ENCODE measurements at regions not wholly inside any gene's neighbourhood (a gene's known extent, or its start where the extent isn't known, plus 50 kb on each side); places are given as distances from the start of the nearest gene placed in this dataset.
"Not testable (repeated sequence)": the region's sequence is repeated elsewhere in the genome, so short reads cannot be mapped to it uniquely, and the experiment has no call there.

DNA sequence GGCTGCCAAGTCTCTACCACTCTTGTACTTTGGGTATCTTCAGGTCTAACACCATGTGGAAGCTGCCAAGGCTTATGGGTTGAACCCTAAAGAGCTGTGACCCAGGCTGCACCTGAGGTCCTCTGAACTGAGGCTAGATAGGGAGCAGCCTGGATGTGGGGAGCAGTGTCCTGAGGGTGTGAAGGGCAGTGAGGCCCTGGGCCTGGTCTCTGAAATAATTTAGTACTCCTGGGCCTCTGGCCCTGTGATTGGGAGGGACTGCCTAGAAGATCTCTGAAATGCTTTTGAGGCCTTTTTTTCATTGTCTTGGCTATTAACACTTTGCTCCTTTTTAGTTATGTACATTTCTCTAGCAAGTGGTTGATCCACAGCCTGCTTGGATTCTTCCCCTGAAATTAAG, 847.2 kb upstream of the B3GALT2 start:
- no peak for DNase-seq
- H3K9me3 Mint-ChIP-seq: peaks cover 12 to 43% of the 10 kb centered on the region in 2 donors
- H3K27ac Mint-ChIP-seq: no peak overlapping the region
- H3K27me3 Mint-ChIP-seq: no peaks in the 10 kb centered on the region
- no peaks in the 10 kb centered on the region for H3K4me1 Mint-ChIP-seq
- ATAC-seq: no peak
- H3K4me3 Mint-ChIP-seq: no peak overlapping the region

DNA sequence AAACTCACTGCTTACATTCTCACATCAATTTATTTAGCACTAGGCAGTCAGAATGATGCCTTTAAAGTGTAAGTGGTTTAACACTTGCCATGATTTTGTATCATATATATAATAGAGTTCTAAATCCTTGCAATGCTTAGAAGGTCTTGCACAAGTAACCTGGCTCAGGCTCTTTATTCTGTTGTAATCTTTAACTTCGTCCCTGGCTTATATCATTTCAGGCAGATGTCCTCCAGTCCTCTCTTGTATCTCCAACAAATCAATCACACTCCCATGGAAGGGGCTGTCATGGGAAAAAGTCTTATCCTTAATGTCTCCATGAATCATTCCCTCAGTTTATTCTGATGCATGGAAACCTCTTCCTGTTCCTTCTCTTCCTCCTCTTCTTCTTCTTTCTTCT, 841.6 kb upstream of the B3GALT2 start:
- DNase-seq: no peak
- Mint-ChIP-seq H3K9me3 (peaks cover 4 to 42% of the 10 kb centered on the region in 2 donors), H3K27ac (no peak overlapping the region)

DNA sequence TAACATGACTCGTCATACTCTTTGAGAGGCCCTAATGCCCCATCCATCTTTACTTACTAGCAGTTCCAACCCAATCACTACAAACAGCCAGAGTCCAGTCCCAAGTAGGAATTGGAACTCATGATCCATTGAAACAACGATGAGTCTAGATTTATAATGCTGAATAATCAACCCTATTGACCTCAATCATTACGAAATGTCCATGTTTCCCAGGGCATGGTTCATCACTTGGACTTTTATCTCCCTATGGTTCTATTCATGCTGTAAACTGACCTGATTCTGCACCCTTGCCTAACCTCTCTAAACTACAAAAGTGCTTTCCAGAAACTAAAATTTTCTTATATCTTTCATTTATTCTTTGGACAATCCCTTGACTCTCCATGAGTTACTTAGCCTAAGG, 840.0 kb upstream of the B3GALT2 start:
- Mint-ChIP-seq H3K9me3 (peaks cover 0 to 31% of the 10 kb centered on the region in 2 donors), H3K4me3 (no peak overlapping the region), H3K27ac (no peak overlapping the region), H3K27me3 (no peaks in the 10 kb centered on the region), H3K4me1 (no peaks in the 10 kb centered on the region)
- DNase-seq (no peak), ATAC-seq (no peak)

More for the DNA sequence above, 841.6 kb upstream of the B3GALT2 start:
- no peak for ATAC-seq
- Mint-ChIP-seq H3K27me3 (no peaks in the 10 kb centered on the region), H3K4me1 (no peaks in the 10 kb centered on the region), H3K4me3 (no peak overlapping the region)

DNA sequence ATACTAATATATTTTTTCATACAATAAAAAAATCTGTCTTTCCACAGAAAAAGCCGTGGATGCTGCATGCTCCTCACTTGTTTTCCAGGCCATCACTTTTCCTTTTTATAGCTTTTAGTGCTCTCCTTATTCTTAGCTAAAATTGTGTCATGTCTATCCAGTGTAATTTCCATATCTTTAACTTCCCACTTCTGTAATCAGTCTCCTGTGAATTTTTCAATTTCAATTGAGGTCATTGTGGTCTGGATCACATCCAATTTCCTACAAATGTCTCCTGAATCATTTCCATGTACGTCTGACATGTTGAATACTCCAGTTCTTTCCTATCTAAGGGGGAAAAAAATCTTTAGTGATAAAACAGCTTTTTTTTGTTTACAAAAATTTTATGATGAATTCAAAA, 838.2 kb upstream of the B3GALT2 start:
- H3K27ac Mint-ChIP-seq: no peak overlapping the region
- no peak for ATAC-seq
- peaks cover 0 to 29% of the 10 kb centered on the region in 2 donors for H3K9me3 Mint-ChIP-seq
- H3K4me3 Mint-ChIP-seq: no peak overlapping the region
- H3K27me3 Mint-ChIP-seq: no peaks in the 10 kb centered on the region
- H3K4me1 Mint-ChIP-seq: no peaks in the 10 kb centered on the region
- DNase-seq: no peak

DNA sequence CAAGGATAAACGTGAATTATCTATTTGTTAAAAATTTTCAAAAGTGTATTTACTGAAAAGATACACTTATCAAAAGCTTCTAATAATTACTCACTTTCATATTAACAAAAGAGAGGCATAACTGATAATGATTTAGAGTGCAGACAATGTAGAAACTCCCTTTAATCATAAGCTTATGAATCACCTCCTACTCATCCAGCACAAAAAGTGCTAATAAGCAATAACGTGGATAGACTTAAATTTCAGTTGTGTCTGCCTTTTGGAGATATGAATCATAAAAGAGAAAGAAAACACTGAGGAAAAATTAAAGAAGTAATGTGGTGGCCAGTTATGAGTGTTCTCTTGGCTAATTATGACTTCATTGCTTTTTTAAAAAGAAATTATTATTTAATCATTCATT, 827.6 kb upstream of the B3GALT2 start:
- H3K27ac Mint-ChIP-seq: no peak overlapping the region

DNA sequence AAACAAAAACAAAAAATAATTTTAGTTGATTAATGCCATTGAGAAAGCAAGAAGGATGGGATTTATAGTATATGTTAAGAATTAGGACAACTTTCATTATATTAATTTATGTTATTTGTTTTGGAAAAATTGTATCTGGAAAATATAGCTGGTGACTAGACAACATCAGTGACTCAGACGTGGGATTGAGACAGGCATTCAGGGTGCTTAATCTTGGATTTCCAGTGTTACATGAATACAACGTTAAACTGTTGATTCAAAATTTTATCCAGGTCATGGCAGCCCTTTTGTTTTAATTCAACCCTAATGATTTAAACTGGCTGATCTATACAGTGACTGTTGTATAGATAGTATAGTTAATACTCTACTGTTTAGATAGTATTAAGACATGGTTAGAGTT, 827.1 kb upstream of the B3GALT2 start:
- H3K9me3 Mint-ChIP-seq: peaks cover 12 to 19% of the 10 kb centered on the region in 2 donors
- H3K27ac Mint-ChIP-seq: no peak overlapping the region
- no peaks in the 10 kb centered on the region for H3K27me3 Mint-ChIP-seq
- no peak overlapping the region for H3K4me3 Mint-ChIP-seq
- ATAC-seq (no peak), DNase-seq (no peak)
- H3K4me1 Mint-ChIP-seq: no peaks in the 10 kb centered on the region

More for the DNA sequence above, 827.6 kb upstream of the B3GALT2 start:
- H3K4me1 Mint-ChIP-seq: no peaks in the 10 kb centered on the region
- H3K4me3 Mint-ChIP-seq: no peak overlapping the region
- ATAC-seq (no peak), DNase-seq (no peak)
- peaks cover 7 to 19% of the 10 kb centered on the region in 2 donors for H3K9me3 Mint-ChIP-seq
- H3K27me3 Mint-ChIP-seq: no peaks in the 10 kb centered on the region

DNA sequence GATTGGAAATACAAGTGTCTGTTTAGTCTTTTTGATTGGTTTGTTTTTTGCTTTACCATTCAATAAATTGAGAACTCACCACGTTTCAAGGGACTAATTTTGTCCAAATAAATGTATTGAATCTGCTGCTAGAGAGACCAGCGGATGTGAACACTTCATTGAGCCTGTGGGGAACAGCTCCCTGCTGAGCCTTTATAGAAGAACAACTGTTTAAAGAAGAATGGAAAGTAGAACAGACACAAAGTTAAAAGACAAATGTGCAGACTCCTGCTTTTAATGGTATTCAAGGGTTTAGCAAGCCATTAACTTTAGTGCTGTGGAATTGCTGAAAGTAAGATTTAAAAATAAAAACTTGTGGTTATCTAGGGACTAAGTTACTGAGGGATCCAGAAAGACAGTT, 817.7 kb upstream of the B3GALT2 start:
- ATAC-seq (no peak), DNase-seq (no peak)
- H3K9me3 Mint-ChIP-seq: peaks cover 7 to 15% of the 10 kb centered on the region in 2 donors
- H3K27me3 Mint-ChIP-seq: no peaks in the 10 kb centered on the region
- H3K4me1 Mint-ChIP-seq: no peaks in the 10 kb centered on the region
- H3K4me3 Mint-ChIP-seq: no peak overlapping the region
- H3K27ac Mint-ChIP-seq: no peak overlapping the region

DNA sequence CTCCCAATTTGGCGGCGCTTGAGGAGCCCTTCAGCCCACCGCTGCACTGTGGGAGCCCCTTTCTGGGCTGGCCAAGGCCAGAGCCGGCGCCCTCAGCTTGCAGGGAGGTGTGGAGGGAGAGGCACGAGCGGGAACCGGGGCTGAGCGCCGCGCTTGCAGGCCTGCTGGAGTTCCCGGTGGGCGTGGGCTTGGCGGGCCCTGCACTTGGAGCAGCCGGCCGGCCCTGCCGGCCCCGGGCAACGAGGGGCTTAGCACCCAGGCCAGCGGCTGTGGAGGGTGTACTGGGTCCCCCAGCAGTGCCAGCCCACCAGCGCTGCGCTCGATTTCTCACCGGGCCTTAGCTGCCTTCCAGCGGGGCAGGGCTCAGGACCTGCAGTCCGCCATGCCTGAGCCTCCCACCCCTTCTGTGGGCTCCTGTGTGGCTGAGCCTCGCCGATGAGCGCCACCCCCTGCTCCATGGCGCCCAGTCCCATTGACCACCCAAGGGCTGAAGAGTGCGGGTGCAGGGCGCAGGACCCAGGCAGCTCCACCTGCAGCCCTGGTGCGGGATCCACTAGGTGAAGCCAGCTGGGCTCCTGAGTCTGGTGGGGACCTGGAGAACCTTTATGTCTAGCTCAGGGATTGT, 815.4 kb upstream of the B3GALT2 start:
- not testable (repeated sequence) for DNase-seq, H3K4me3 Mint-ChIP-seq, H3K27ac Mint-ChIP-seq, H3K4me1 Mint-ChIP-seq, ATAC-seq, H3K9me3 Mint-ChIP-seq, H3K27me3 Mint-ChIP-seq

DNA sequence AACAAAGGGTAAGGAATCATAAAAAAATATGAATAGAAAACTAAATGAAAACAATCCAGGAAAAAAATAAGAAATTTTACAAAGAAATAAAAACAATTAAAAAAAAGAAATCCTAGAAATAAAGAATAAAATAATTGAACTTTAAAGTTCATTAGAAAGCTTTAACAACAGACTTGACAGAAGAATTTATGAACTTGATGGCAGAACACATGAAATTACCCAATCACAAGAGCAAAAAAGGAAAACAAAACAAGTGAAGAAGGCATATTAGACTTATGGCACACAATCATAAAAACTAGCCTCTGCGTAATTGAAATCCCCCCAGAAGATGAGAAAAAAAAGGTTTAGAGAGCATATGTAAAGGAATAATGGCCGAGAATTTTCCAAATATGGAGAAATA, 802.5 kb upstream of the B3GALT2 start:
- no peak overlapping the region for H3K4me3 Mint-ChIP-seq
- no peaks in the 10 kb centered on the region for H3K4me1 Mint-ChIP-seq
- no peak for ATAC-seq
- peaks cover 27 to 36% of the 10 kb centered on the region in 2 donors for H3K9me3 Mint-ChIP-seq
- no peaks in the 10 kb centered on the region for H3K27me3 Mint-ChIP-seq
- no peak overlapping the region for H3K27ac Mint-ChIP-seq
- DNase-seq: no peak

DNA sequence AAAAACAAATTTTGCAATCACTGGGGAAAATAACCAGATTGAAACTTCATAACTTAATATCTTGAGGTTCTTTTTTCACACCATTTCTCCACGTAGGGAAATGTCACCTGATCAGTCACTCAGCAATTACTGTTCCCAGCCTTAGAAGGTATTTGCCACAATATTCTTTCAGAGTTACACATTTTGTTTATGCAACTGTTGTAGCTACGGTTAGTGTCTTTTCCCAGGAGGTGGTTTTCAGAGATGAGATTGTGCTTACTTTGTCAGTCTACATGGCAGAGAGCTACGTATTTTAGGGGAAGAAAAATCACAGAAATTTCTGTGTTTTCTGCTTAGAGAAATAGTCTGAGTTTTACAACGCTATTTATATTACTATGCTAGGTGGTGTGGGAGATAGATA, 792.8 kb upstream of the B3GALT2 start:
- Mint-ChIP-seq H3K9me3 (peaks cover 2 to 12% of the 10 kb centered on the region in 2 donors), H3K4me1 (no peaks in the 10 kb centered on the region), H3K4me3 (no peak overlapping the region), H3K27ac (no peak overlapping the region), H3K27me3 (no peaks in the 10 kb centered on the region)
- ATAC-seq (no peak), DNase-seq (no peak)

DNA sequence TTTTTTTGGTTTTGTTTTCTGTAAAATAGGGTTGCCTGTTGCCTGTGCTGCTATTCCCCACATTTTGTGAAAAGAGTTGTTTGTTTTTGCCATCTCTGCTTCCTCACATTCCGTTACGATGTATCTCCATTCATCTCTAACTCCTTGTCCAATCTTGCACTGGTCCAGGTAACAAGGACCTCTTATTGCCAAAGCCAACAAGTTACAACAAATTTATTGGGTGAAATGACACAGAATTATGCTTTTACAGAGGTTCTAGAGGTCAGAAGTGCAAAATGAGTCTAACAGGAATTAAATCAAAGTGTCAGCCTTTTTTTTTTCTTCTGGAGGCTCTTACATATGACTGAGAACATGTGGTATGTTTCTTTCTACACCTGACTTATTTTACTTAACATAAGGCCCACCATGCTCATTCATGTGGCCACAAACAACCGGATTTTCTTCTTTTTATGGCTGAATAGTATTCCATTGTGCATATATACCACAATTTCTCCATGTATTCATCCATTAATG, 787.9 kb upstream of the B3GALT2 start:
- no peak for ATAC-seq
- no peaks in the 10 kb centered on the region for H3K27me3 Mint-ChIP-seq
- no peak overlapping the region for H3K27ac Mint-ChIP-seq
- no peak overlapping the region for H3K4me3 Mint-ChIP-seq
- peaks cover 8 to 16% of the 10 kb centered on the region in 2 donors for H3K9me3 Mint-ChIP-seq
- no peaks in the 10 kb centered on the region for H3K4me1 Mint-ChIP-seq
- no peak for DNase-seq

DNA sequence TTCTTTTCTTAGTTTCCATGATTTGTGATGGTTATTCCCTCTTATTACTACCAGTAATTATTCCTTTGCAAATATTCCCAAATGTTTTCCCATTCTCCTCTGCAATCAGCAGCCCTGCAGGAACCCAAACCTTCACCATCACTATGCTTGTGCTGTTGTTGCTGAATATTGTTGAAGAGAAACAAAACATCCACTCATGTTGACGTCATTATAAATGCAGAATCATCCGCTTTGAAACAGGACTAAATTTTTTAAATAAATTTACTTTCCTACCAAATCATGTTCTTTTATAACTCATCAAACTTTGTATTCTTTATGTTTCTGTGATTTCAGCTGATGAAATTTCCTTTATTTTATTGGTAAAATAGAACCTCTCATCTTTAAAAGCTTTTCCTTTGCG, 787.0 kb upstream of the B3GALT2 start:
- H3K4me3 Mint-ChIP-seq: no peak overlapping the region
- H3K27ac Mint-ChIP-seq: no peak overlapping the region
- ATAC-seq: no peak
- no peaks in the 10 kb centered on the region for H3K4me1 Mint-ChIP-seq
- H3K9me3 Mint-ChIP-seq: peaks cover 8 to 16% of the 10 kb centered on the region in 2 donors
- no peaks in the 10 kb centered on the region for H3K27me3 Mint-ChIP-seq
- DNase-seq: no peak

DNA sequence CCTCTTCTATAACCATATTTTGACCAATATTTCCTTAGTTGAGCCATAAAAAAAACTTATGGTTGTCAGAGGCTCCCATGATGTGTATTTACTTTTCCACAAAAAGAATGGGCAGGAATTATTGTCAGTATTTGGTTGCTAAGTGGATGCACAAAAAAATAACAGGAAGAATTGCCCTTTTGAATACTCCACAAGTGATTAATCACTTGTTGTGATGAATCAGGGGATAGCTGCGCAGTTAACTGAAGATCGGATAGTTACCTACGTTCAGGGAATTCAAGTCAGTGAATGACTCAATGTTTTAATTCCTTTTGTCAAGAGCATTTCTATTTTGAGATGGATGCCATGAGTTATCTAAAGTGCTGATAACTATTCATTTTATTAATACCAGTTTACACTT, 785.2 kb upstream of the B3GALT2 start:
- DNase-seq (no peak), ATAC-seq (no peak)
- H3K4me3 Mint-ChIP-seq: no peak overlapping the region
- no peak overlapping the region for H3K27ac Mint-ChIP-seq
- no peaks in the 10 kb centered on the region for H3K4me1 Mint-ChIP-seq
- H3K9me3 Mint-ChIP-seq: peaks cover 8 to 11% of the 10 kb centered on the region in 2 donors
- no peaks in the 10 kb centered on the region for H3K27me3 Mint-ChIP-seq

DNA sequence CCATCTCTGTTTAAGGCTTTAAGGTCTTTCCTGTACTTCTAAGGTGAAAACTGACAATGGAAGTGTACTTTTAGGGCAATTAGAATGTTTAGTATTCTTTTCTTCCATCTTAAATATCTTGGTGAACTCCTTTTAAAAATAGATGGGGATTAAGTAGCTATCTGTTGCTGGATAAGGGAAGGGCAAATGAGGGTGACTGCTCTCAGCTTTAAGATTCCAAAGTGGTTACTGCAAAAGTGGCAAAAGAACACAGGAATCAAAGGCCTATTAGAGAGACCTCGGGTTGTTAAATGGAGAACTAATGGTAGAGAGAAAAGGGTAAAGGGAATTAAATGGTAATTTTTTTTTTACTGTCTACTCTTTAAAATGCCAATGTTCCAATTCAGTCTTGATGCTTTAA, 774.1 kb upstream of the B3GALT2 start:
- no peak overlapping the region for H3K27ac Mint-ChIP-seq

DNA sequence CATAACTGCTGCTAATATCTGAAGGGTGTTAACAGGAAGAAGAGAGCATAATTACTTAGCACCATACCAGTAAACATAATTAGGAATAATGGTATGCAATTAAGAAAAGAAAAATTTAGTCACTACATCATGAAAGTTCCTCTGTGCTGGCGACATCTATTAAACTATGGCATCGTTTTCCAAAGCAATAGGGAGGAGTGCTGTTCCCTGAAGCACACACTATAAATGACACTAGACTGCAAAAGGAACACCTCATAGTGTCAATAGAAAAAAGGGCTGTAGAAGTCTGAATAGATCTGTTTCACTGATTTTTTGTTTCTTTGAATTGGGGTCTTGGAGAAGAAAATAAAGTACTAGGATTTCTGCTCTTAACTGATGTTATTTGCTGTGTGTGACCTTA, 773.6 kb upstream of the B3GALT2 start:
- Mint-ChIP-seq H3K9me3 (peaks cover 0 to 6% of the 10 kb centered on the region in 2 donors), H3K4me3 (no peak overlapping the region), H3K27ac (no peak overlapping the region), H3K27me3 (no peaks in the 10 kb centered on the region), H3K4me1 (no peaks in the 10 kb centered on the region)
- no peak for DNase-seq
- no peak for ATAC-seq

More for the DNA sequence above, 774.1 kb upstream of the B3GALT2 start:
- Mint-ChIP-seq H3K4me3 (no peak overlapping the region), H3K4me1 (no peaks in the 10 kb centered on the region), H3K9me3 (peaks cover 0 to 6% of the 10 kb centered on the region in 2 donors), H3K27me3 (no peaks in the 10 kb centered on the region)
- ATAC-seq (no peak), DNase-seq (no peak)

DNA sequence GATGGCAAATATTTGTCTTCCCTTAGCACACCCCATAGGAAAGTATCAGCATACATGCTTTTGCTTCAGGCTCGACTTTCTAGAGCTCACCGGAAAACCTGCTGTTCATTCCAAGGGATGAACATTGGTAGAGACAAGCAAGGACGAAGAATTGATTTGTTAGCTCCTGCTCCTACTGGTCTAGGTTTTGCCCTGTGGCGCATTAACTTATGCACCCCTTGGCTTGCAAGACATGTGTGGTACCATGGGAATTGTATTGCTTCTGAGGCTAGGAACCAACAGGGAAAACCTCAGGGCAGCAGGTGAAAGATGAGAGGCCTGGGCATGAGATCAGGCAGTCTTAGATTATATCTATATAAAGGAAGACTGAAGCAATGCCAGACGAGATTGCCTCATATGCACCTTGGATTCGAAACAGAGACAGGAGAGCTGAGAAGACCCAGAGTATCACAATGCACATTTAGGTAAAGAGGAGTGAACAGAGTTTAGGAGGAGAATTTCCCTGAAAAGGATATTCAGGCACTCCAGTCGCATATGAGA, 771.2 kb upstream of the B3GALT2 start:
- H3K4me3 Mint-ChIP-seq: no peak overlapping the region

More for the DNA sequence above, 771.2 kb upstream of the B3GALT2 start:
- no peaks in the 10 kb centered on the region for H3K4me1 Mint-ChIP-seq
- H3K9me3 Mint-ChIP-seq: peaks cover 0 to 6% of the 10 kb centered on the region in 2 donors
- H3K27ac Mint-ChIP-seq: no peak overlapping the region
- DNase-seq: no peak
- H3K27me3 Mint-ChIP-seq: no peaks in the 10 kb centered on the region
- ATAC-seq: no peak
